Stimulated activated CD4-positive, alpha-beta T cell treated with anti-CD3 and anti-CD28 coated beads, Interleukin-12 subunit alpha, Interleukin-12 subunit beta, amount 100 ng/mL, for 4 hours (primary cell): ENCODE measurements at regions not wholly inside any gene's neighbourhood (a gene's known extent, or its start where the extent isn't known, plus 50 kb on each side); places are given as distances from the start of the nearest gene placed in this dataset.

Experiments used
- DNase-seq: peaks from one replicate; pipeline ENCODE4 v3.0.0-alpha.2; 2020

- DNase-seq, result no peak
These were observed 151.9 kb upstream of the LINGO1 start for GRCh38 chr15:77784361-77785292.

GRCh38 chr15:77783636-77784035 is 150.9 kb upstream of the LINGO1 start:
- DNase-seq, result no peak

GRCh38 chr15:77782691-77783090 is 150.0 kb upstream of the LINGO1 start:
- DNase-seq, result no peak

GRCh38 chr15:77781946-77782240 is 149.2 kb upstream of the LINGO1 start:
- DNase-seq, result no peak

- DNase-seq, result no peak
These were observed 148.6 kb upstream of the LINGO1 start for GRCh38 chr15:77781151-77781945.

GRCh38 chr15:77778802-77779201 is 146.1 kb upstream of the LINGO1 start:
- DNase-seq, result no peak

GRCh38 chr15:77775837-77776236 is 143.1 kb upstream of the LINGO1 start:
- DNase-seq, result no peak

GRCh38 chr15:77775373-77775772 is 142.7 kb upstream of the LINGO1 start:
- DNase-seq, result no peak

- DNase-seq, result no peak
These were observed 141.6 kb upstream of the LINGO1 start for GRCh38 chr15:77774350-77774749.

GRCh38 chr15:77773903-77774302 is 141.2 kb upstream of the LINGO1 start:
- no peak for DNase-seq

- no peak for DNase-seq
These were observed 140.1 kb upstream of the LINGO1 start for GRCh38 chr15:77772641-77773402.

GRCh38 chr15:77771616-77772015 is 138.9 kb upstream of the LINGO1 start:
- DNase-seq, result no peak

GRCh38 chr15:77769700-77770099 is 137.0 kb upstream of the LINGO1 start:
- DNase-seq, result no peak

GRCh38 chr15:77768521-77769078 is 135.9 kb upstream of the LINGO1 start:
- no peak for DNase-seq

GRCh38 chr15:77768107-77768506 is 135.4 kb upstream of the LINGO1 start:
- DNase-seq, result no peak

GRCh38 chr15:77764095-77764494 is 131.4 kb upstream of the LINGO1 start:
- no peak for DNase-seq

- no peak for DNase-seq
These were observed 130.1 kb upstream of the LINGO1 start for GRCh38 chr15:77762747-77763355.

GRCh38 chr15:77759896-77760592 is 127.3 kb upstream of the LINGO1 start:
- DNase-seq, result no peak

GRCh38 chr15:77753939-77754338 is 121.2 kb upstream of the LINGO1 start:
- no peak for DNase-seq

GRCh38 chr15:77753281-77753873 is 120.7 kb upstream of the LINGO1 start:
- no peak for DNase-seq

GRCh38 chr15:77749998-77750540 is 117.4 kb upstream of the LINGO1 start:
- DNase-seq, result no peak
